HCT116 (cell line): ENCODE measurements at regions not wholly inside any gene's neighbourhood (a gene's known extent, or its start where the extent isn't known, plus 50 kb on each side); places are given as distances from the start of the nearest gene placed in this dataset.

ENCODE experiments used
- ATAC-seq: fragments of 200-7000 bp; cut with Tn5 transposase; 2 replicates; pipeline ENCODE4 v1.9.1; 2020; ENCODE audit warnings: mild to moderate bottlenecking, moderate library complexity
- BruUV-seq: library from RNA; stranded (reverse); fragments of 400-500 nt; replicated peaks from 2 replicates; lab custom pipeline; 2021; lab: Mats Ljungman, UMichigan
- CTCF ChIA-PET: fragments of 300-600 bp; sonication (Branson Sonifier 250); formaldehyde crosslinking; loops from one replicate; lab custom pipeline; 2021; ENCODE audit warnings: antibody characterized with exemption; lab: Charles Lee
- POLR2A ChIA-PET: fragments of 300-600, 350-600 bp; sonication (Branson Sonifier 250); formaldehyde crosslinking; loops from one replicate; lab custom pipeline; 2021; ENCODE audit warnings: antibody characterized with exemption; lab: Charles Lee
- RAD21 ChIA-PET, 2 experiments: fragments of 300-600 bp; sonication (Branson Sonifier 250); formaldehyde crosslinking; loops; one replicate each; lab custom pipeline; 2023; ENCODE audit warnings: low total read pairs in 2 of 2; ENCODE audit not compliant: uncharacterized antibody in 2 of 2, unreplicated experiment in 2 of 2, low non-redundant PET in 1 of 2; lab: Charles Lee
- DNase-seq: peaks from one replicate; pipeline ENCODE4 v3.0.0-alpha.2; 2010; ENCODE audit warnings: low read depth, low spot score
- H2AFZ ChIP-seq: fragments of 200-600 bp; shearing (Covaris generic), sonication (generic); 2 replicates; pipeline ENCODE4 v1.6.1; 2017; ENCODE audit warnings: low read depth, mixed run types, mixed read lengths, antibody characterized with exemption, low read length; ENCODE audit not compliant: poor library complexity, severe bottlenecking
- H3K27ac ChIP-seq: 2 replicates; pipeline ENCODE4 v1.5.1; 2012; ENCODE audit warnings: low read depth, low read length
- H3K27me3 ChIP-seq: fragments of 200-600 bp; sonication (generic); 2 replicates; pipeline ENCODE4 v1.6.1; 2016; ENCODE audit warnings: mixed run types, low read length, mixed read lengths; ENCODE audit not compliant: insufficient read depth
- H3K36me3 ChIP-seq, 2 experiments: fragments of 200-500 bp in 1 of 2; fragments of 200-600 bp in 1 of 2; sonication (Bioruptor generic) in 1 of 2; sonication (generic) in 1 of 2; 2 replicates each; pipeline versions ENCODE4 v1.5.1 to v1.6.1; 2014 to 2016; ENCODE audit warnings: low read length in 2 of 2, inconsistent platforms in 1 of 2, mixed read lengths in 1 of 2, mixed run types in 1 of 2; ENCODE audit not compliant: insufficient read depth in 2 of 2, control insufficient read depth in 1 of 2
- H3K4me1 ChIP-seq, 2 experiments: fragments of 200-600 bp in 1 of 2; sonication (generic) in 1 of 2; 2 replicates each; pipeline versions ENCODE4 v1.5.1 to v1.6.1; 2012 to 2017; ENCODE audit warnings: low read length in 2 of 2, inconsistent platforms in 1 of 2, mild to moderate bottlenecking in 1 of 2, mixed read lengths in 1 of 2, mixed run types in 1 of 2, moderate library complexity in 1 of 2; ENCODE audit not compliant: insufficient read depth in 2 of 2, control insufficient read depth in 1 of 2
- H3K4me2 ChIP-seq: fragments of 200-600 bp; sonication (generic); 2 replicates; pipeline ENCODE4 v1.6.1; 2017; ENCODE audit warnings: mixed run types, low read length, mixed read lengths
- H3K4me3 ChIP-seq, 2 experiments: fragments of 200-600 bp in 1 of 2; sonication (generic) in 1 of 2; replicated peaks in 1 of 2; 2 replicates each; pipeline ENCODE4 v1.5.1; 2011 to 2016; ENCODE audit warnings: low read length in 2 of 2, control low read depth in 1 of 2, low read depth in 1 of 2, mild to moderate bottlenecking in 1 of 2, mixed read lengths in 1 of 2, mixed run types in 1 of 2
- H3K79me2 ChIP-seq: fragments of 200-600 bp; sonication (generic); 2 replicates; pipeline ENCODE4 v1.6.1; 2017; ENCODE audit warnings: mild to moderate bottlenecking, mixed run types, low read length, moderate library complexity, mixed read lengths; ENCODE audit not compliant: insufficient read depth
- H3K9ac ChIP-seq: fragments of 200-600 bp; sonication (generic); 2 replicates; pipeline ENCODE4 v1.6.1; 2016; ENCODE audit warnings: low read length, mixed read lengths
- H3K9me2 ChIP-seq: fragments of 200-600 bp; sonication (generic), shearing (Covaris generic); 2 replicates; pipeline ENCODE4 v1.6.1; 2017; ENCODE audit warnings: mixed run types, mild to moderate bottlenecking, moderate library complexity; ENCODE audit not compliant: insufficient read depth
- H3K9me3 ChIP-seq, 2 experiments: fragments of 200-500 bp in 1 of 2; fragments of 200-600 bp in 1 of 2; sonication (Bioruptor generic) in 1 of 2; sonication (generic) in 1 of 2; 2 replicates each; pipeline ENCODE4 v1.6.1; 2014 to 2017; ENCODE audit warnings: low read length in 2 of 2, mixed read lengths in 2 of 2, inconsistent platforms in 1 of 2, low read depth in 1 of 2, mild to moderate bottlenecking in 1 of 2, mixed run types in 1 of 2, moderate library complexity in 1 of 2; ENCODE audit not compliant: control insufficient read depth in 1 of 2, insufficient read depth in 1 of 2
- H4K20me1 ChIP-seq: fragments of 200-600 bp; sonication (generic), shearing (Covaris generic); 2 replicates; pipeline ENCODE4 v1.6.1; 2017; ENCODE audit warnings: mixed run types, mild to moderate bottlenecking, moderate library complexity; ENCODE audit not compliant: insufficient read depth
- CBX3 ChIP-seq: IDR thresholded peaks from 2 replicates; pipeline ENCODE4 v1.6.1; 2012; ENCODE audit warnings: low read depth
- CEBPB ChIP-seq: IDR thresholded peaks from 2 replicates; pipeline ENCODE4 v1.6.1; 2012; ENCODE audit warnings: low read depth
- EZH2 ChIP-seq: fragments of 200-600 bp; sonication (generic); IDR thresholded peaks from 2 replicates; pipeline ENCODE4 v1.6.1; 2017; ENCODE audit warnings: antibody characterized with exemption, mixed run types
- JUND ChIP-seq: IDR thresholded peaks from 2 replicates; pipeline ENCODE4 v1.6.1; 2012
- RAD21 ChIP-seq: IDR thresholded peaks from 2 replicates; pipeline ENCODE4 v1.6.1; 2012; ENCODE audit warnings: low read depth, mild to moderate bottlenecking
- SIN3A ChIP-seq: IDR thresholded peaks from 2 replicates; pipeline ENCODE4 v1.6.1; 2012; ENCODE audit warnings: low read depth
- ZNF274 ChIP-seq: fragments of 200-500 bp; sonication (Bioruptor generic); IDR thresholded peaks from 2 replicates; pipeline ENCODE4 v1.6.1; 2014; ENCODE audit warnings: mild to moderate bottlenecking, low read depth, low read length, inconsistent platforms
- intact Hi-C: fragments of 100-400 bp; cut with micrococcal nuclease; formaldehyde crosslinking; loops from 2 replicates; pipeline ENCODE4 v1.10.0; 2022
- TF ChIP-seq, protein P1 (sequence below): IDR thresholded peaks from 2 replicates; pipeline ENCODE4 v1.6.1; 2011; ENCODE audit warnings: mild to moderate bottlenecking, low read length, moderate library complexity; ENCODE audit not compliant: insufficient replicate concordance; ENCODE audit errors: extremely low read depth
- TF ChIP-seq, protein P2 (sequence below): IDR thresholded peaks from 2 replicates; pipeline ENCODE4 v1.6.1; 2012
- TF ChIP-seq, protein P3 (sequence below), 3 experiments: fragments of 200-600 bp in 1 of 3; sonication (generic) in 1 of 3; IDR thresholded peaks in 2 of 3; conservative IDR thresholded peaks in 1 of 3; 2 replicates each; pipeline ENCODE4 v1.5.1; 2012 to 2017; ENCODE audit warnings: low read depth in 2 of 3, low read length in 2 of 3, antibody characterized with exemption in 1 of 3, borderline replicate concordance in 1 of 3, control low read depth in 1 of 3, mild to moderate bottlenecking in 1 of 3, mixed read lengths in 1 of 3, mixed run types in 1 of 3, moderate library complexity in 1 of 3; ENCODE audit not compliant: insufficient read depth in 1 of 3

DNA sequence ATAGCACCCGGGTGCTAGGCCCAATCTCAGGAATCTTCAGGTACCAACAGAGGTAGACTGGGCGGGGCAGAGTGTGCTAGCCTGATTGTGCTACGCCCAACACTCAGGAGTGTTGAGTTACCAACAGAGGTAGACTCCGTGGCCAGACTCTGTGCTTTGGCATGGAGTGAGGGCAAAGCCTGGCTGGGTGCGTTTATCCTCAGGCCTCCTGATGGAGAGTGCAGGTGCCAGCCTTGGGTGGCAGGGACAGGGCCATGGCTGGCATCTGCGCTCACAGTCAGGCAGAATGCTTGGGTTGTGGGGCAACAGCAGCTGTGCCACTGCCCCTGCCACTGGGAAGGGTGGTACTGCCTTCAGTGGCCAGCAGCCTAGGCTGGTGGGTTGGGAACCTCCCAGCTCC, 111.6 kb downstream of the NEUROD6 start:
- Histone ChIP-seq H3K4me2 (no peak overlapping the region), H3K9ac (no peak overlapping the region), H2AFZ (no peak overlapping the region), H3K9me2 (no peaks in the 10 kb centered on the region), H3K36me3 (no peaks in the 10 kb centered on the region), H3K9me3 (no peaks in the 10 kb centered on the region), H4K20me1 (no peaks in the 10 kb centered on the region), H3K79me2 (no peaks in the 10 kb centered on the region), H3K27me3 (no peaks in the 10 kb centered on the region; the same call in 1 of the 2 replicates), H3K27ac (no peak overlapping the region), H3K4me1 (no peaks in the 10 kb centered on the region), H3K4me3 (no peak overlapping the region)
- ATAC-seq (no peak), DNase-seq (no peak)
- POLR2A ChIA-PET, result no interaction called here
- RAD21 ChIA-PET, result no interaction called here
- TF ChIP-seq CEBPB (no peak), SIN3A (no peak), ZNF274 (no peak), CBX3 (no peak), RAD21 (no peak)
- TF ChIP-seq, protein P1, sequence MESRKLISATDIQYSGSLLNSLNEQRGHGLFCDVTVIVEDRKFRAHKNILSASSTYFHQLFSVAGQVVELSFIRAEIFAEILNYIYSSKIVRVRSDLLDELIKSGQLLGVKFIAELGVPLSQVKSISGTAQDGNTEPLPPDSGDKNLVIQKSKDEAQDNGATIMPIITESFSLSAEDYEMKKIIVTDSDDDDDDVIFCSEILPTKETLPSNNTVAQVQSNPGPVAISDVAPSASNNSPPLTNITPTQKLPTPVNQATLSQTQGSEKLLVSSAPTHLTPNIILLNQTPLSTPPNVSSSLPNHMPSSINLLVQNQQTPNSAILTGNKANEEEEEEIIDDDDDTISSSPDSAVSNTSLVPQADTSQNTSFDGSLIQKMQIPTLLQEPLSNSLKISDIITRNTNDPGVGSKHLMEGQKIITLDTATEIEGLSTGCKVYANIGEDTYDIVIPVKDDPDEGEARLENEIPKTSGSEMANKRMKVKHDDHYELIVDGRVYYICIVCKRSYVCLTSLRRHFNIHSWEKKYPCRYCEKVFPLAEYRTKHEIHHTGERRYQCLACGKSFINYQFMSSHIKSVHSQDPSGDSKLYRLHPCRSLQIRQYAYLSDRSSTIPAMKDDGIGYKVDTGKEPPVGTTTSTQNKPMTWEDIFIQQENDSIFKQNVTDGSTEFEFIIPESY, result no peak
- TF ChIP-seq, protein P2, sequence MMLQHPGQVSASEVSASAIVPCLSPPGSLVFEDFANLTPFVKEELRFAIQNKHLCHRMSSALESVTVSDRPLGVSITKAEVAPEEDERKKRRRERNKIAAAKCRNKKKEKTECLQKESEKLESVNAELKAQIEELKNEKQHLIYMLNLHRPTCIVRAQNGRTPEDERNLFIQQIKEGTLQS, result no peak
- no TSS peak for BruUV-seq
- intact Hi-C loops, result no loop called here
- CTCF ChIA-PET, result no interaction called here

DNA sequence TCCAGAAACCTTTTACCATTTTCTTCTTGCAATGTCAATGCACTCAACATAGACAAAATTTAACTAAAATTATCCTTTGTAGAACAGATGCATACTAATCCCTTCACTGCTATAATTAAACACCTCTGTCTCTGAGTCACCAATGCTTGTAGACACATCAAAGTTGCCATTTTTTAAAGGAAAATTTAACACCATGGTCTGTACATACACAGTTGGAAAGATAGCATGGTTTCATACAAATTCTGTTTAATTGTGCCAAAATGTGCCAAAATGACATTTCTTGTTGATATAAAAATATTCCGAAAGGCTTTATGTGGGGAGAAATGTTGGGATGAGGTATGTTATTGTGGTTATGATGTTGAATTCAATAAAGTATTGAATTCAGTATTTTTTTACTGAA, 125.8 kb downstream of the NEUROD6 start:
- Histone ChIP-seq H3K9me3 (no peaks in the 10 kb centered on the region), H3K27me3 (peaks cover 18% of the 10 kb centered on the region; the same call in 1 of the 2 replicates), H2AFZ (no peak overlapping the region), H3K9ac (no peak overlapping the region), H3K4me3 (no peak overlapping the region), H3K4me2 (no peak overlapping the region), H3K36me3 (no peaks in the 10 kb centered on the region), H3K27ac (no peak overlapping the region), H3K4me1 (no peaks in the 10 kb centered on the region), H3K9me2 (no peaks in the 10 kb centered on the region), H3K79me2 (no peaks in the 10 kb centered on the region), H4K20me1 (no peaks in the 10 kb centered on the region)
- DNase-seq (no peak), ATAC-seq (no peak)
- intact Hi-C loops, result no loop called here
- ChIA-PET RAD21 (no interaction called here), POLR2A (no interaction called here), CTCF (no interaction called here)
- no peak for TF ChIP-seq RAD21
- TF ChIP-seq, protein P3, sequence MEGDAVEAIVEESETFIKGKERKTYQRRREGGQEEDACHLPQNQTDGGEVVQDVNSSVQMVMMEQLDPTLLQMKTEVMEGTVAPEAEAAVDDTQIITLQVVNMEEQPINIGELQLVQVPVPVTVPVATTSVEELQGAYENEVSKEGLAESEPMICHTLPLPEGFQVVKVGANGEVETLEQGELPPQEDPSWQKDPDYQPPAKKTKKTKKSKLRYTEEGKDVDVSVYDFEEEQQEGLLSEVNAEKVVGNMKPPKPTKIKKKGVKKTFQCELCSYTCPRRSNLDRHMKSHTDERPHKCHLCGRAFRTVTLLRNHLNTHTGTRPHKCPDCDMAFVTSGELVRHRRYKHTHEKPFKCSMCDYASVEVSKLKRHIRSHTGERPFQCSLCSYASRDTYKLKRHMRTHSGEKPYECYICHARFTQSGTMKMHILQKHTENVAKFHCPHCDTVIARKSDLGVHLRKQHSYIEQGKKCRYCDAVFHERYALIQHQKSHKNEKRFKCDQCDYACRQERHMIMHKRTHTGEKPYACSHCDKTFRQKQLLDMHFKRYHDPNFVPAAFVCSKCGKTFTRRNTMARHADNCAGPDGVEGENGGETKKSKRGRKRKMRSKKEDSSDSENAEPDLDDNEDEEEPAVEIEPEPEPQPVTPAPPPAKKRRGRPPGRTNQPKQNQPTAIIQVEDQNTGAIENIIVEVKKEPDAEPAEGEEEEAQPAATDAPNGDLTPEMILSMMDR (IDR thresholded peaks at IDR 0.05 in 2 of 3, conservative IDR thresholded peaks at IDR 0.05 in 1 of 3; ENCODE audit: borderline replicate concordance in 1 of 3, insufficient read depth in 1 of 3, low read depth in 2 of 3, low read length in 2 of 3), result no peak
- no peak for TF ChIP-seq JUND
- TF ChIP-seq EZH2, result no peak
- no TSS peak for BruUV-seq
